Cardiac muscle cell (in vitro differentiated cells and primary cell): ENCODE measurements at regions not wholly inside any gene's neighbourhood (a gene's known extent, or its start where the extent isn't known, plus 50 kb on each side); places are given as distances from the start of the nearest gene placed in this dataset.

ENCODE experiments used
- DNase-seq, 2 donors: peaks; one replicate each; pipeline versions ENCODE4 v3.0.0 to v3.0.0-alpha.2; 2010 to 2017; ENCODE audit warnings: low read depth in 1 of 2, low spot score in 1 of 2
- H3K27ac ChIP-seq: fragments of 200-600 bp; sonication (generic); 2 replicates; pipeline ENCODE4 v1.5.1; 2016
- H3K27me3 ChIP-seq: fragments of 200-600 bp; sonication (generic); 2 replicates; pipeline ENCODE4 v1.6.0; 2016; ENCODE audit warnings: control low read depth
- H3K36me3 ChIP-seq: fragments of 200-600 bp; sonication (generic); 2 replicates; pipeline ENCODE4 v1.5.1; 2016; ENCODE audit warnings: control low read depth
- H3K4me1 ChIP-seq: fragments of 200-600 bp; sonication (generic); 2 replicates; pipeline ENCODE4 v1.8.1; 2017; ENCODE audit warnings: low read depth, mild to moderate bottlenecking, mixed run types
- H3K4me3 ChIP-seq: fragments of 200-600 bp; sonication (generic); 2 replicates; pipeline ENCODE4 v1.5.1; 2016; ENCODE audit warnings: mild to moderate bottlenecking
- H3K9me3 ChIP-seq: fragments of 200-600 bp; sonication (generic); 2 replicates; pipeline ENCODE4 v1.5.1; 2017; ENCODE audit warnings: low read depth, mild to moderate bottlenecking, control low read depth
- TF ChIP-seq, protein P1 (sequence below): IDR thresholded peaks from 2 replicates; pipeline ENCODE4 v1.5.1; 2012; ENCODE audit warnings: low read depth, mild to moderate bottlenecking, low read length

GRCh38 chr11:130787973-130788570 is 128.2 kb downstream of the SNX19 start:
- TF ChIP-seq, protein P1, sequence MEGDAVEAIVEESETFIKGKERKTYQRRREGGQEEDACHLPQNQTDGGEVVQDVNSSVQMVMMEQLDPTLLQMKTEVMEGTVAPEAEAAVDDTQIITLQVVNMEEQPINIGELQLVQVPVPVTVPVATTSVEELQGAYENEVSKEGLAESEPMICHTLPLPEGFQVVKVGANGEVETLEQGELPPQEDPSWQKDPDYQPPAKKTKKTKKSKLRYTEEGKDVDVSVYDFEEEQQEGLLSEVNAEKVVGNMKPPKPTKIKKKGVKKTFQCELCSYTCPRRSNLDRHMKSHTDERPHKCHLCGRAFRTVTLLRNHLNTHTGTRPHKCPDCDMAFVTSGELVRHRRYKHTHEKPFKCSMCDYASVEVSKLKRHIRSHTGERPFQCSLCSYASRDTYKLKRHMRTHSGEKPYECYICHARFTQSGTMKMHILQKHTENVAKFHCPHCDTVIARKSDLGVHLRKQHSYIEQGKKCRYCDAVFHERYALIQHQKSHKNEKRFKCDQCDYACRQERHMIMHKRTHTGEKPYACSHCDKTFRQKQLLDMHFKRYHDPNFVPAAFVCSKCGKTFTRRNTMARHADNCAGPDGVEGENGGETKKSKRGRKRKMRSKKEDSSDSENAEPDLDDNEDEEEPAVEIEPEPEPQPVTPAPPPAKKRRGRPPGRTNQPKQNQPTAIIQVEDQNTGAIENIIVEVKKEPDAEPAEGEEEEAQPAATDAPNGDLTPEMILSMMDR, result no peak
- Histone ChIP-seq H3K36me3 (no peaks in the 10 kb centered on the region), H3K4me3 (no peak overlapping the region), H3K27ac (no peak overlapping the region), H3K9me3 (no peaks in the 10 kb centered on the region), H3K4me1 (peaks cover 14% of the 10 kb centered on the region), H3K27me3 (no peaks in the 10 kb centered on the region)
- no peak for DNase-seq

- Histone ChIP-seq H3K4me3 (no peak overlapping the region), H3K27ac (no peak overlapping the region), H3K27me3 (no peaks in the 10 kb centered on the region), H3K4me1 (peaks cover 12% of the 10 kb centered on the region), H3K9me3 (no peaks in the 10 kb centered on the region), H3K36me3 (no peaks in the 10 kb centered on the region)
- DNase-seq, result no peak
- TF ChIP-seq, protein P1, result no peak
These were observed 127.1 kb downstream of the SNX19 start for GRCh38 chr11:130789056-130789640.

DNA sequence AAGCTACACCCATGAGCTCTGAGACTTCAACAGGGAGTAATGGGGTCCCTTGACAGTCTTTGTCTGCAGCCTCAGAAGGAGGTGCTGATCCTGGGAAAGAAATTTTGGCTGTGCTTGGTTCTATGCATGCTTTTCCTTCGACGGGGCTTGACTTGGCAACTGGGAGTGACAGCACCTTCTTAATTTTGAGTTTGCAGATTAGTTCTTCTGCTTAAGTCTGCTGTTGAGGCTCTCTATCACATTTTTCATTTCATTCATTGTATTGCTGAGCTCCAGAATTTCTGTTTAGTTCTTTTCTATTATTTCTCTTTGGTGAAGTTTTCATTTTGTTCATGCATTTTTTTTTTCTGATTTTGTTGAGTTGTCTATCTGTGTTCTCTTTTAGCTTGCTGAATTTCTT is 125.6 kb downstream of the SNX19 start:
- Histone ChIP-seq H3K27me3 (no peaks in the 10 kb centered on the region), H3K9me3 (peaks cover 1% of the 10 kb centered on the region), H3K4me1 (peaks cover 12% of the 10 kb centered on the region), H3K36me3 (no peaks in the 10 kb centered on the region), H3K4me3 (no peak overlapping the region), H3K27ac (no peak overlapping the region)
- no peak for DNase-seq
- TF ChIP-seq, protein P1, result no peak

- H3K9me3 ChIP-seq, result peaks cover 3% of the 10 kb centered on the region
- no peaks in the 10 kb centered on the region for H3K36me3 ChIP-seq
- H3K27ac ChIP-seq, result no peak overlapping the region
- no peaks in the 10 kb centered on the region for H3K27me3 ChIP-seq
- H3K4me3 ChIP-seq, result no peak overlapping the region
- H3K4me1 ChIP-seq, result no peaks in the 10 kb centered on the region
- TF ChIP-seq, protein P1, result no peak
- no peak for DNase-seq
These were observed 123.5 kb downstream of the SNX19 start for GRCh38 chr11:130792772-130793171.

DNA sequence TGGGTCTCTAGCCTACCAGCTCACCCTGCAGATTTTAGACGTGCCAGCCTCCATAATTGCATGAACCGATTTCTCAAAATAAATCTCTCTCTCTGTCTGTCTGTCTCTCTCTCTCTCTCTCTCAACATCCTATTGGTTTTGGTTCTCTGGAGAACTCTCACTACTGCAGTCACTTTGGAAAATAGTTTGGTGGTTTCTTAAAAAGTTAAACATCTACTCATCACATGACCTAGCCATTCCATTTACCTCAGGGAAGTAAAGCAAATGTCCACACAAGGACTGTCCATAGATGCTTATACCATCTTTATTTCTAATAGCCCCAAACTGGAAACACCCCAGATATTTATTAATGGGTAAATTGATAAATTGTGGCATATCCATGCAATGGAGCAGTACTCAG is 119.5 kb downstream of the SNX19 start:
- DNase-seq, result no peak
- H3K4me3 ChIP-seq, result no peak overlapping the region
- no peaks in the 10 kb centered on the region for H3K4me1 ChIP-seq
- peaks cover 3% of the 10 kb centered on the region for H3K9me3 ChIP-seq
- H3K36me3 ChIP-seq, result no peaks in the 10 kb centered on the region
- no peak overlapping the region for H3K27ac ChIP-seq
- TF ChIP-seq, protein P1, result no peak
- H3K27me3 ChIP-seq, result no peaks in the 10 kb centered on the region
